HG02798 (cell line): ENCODE measurements at regions not wholly inside any gene's neighbourhood (a gene's known extent, or its start where the extent isn't known, plus 50 kb on each side); places are given as distances from the start of the nearest gene placed in this dataset.
"Not testable (repeated sequence)": the region's sequence is repeated elsewhere in the genome, so short reads cannot be mapped to it uniquely, and the experiment has no call there.

Experiments
- ATAC-seq: cut with Tn5 transposase; IDR thresholded peaks from one replicate; pipeline ENCODE4 v1.9.1; 2021; ENCODE audit warnings: mild to moderate bottlenecking; ENCODE audit not compliant: unreplicated experiment, poor library complexity

GRCh38 chr16:22699356-22699755 is 114.6 kb upstream of the HS3ST2 start:
- no peak for ATAC-seq

GRCh38 chr16:22705799-22706198 is 108.2 kb upstream of the HS3ST2 start:
- no peak for ATAC-seq

- no peak for ATAC-seq
These were observed 103.6 kb upstream of the HS3ST2 start for GRCh38 chr16:22710326-22710725.

GRCh38 chr16:22711847-22712246 is 102.1 kb upstream of the HS3ST2 start:
- ATAC-seq = no peak

GRCh38 chr16:22712471-22712870 is 101.5 kb upstream of the HS3ST2 start:
- no peak for ATAC-seq

GRCh38 chr16:22718598-22718997 is 95.4 kb upstream of the HS3ST2 start:
- not testable (repeated sequence) for ATAC-seq

- ATAC-seq = no peak
These were observed 94.0 kb upstream of the HS3ST2 start for GRCh38 chr16:22719945-22720344.

GRCh38 chr16:22721511-22722100 is 92.4 kb upstream of the HS3ST2 start:
- ATAC-seq = no peak

- not testable (repeated sequence) for ATAC-seq
These were observed 91.1 kb upstream of the HS3ST2 start for GRCh38 chr16:22722551-22723541.

- ATAC-seq = no peak
These were observed 87.1 kb upstream of the HS3ST2 start for GRCh38 chr16:22726868-22727267.

- no peak for ATAC-seq
These were observed 86.4 kb upstream of the HS3ST2 start for GRCh38 chr16:22727285-22728166.

GRCh38 chr16:22728167-22728836 is 85.7 kb upstream of the HS3ST2 start:
- ATAC-seq = no peak

GRCh38 chr16:22732400-22732799 is 81.6 kb upstream of the HS3ST2 start:
- no peak for ATAC-seq

- no peak for ATAC-seq
These were observed 81.0 kb upstream of the HS3ST2 start for GRCh38 chr16:22732959-22733358.

- no peak for ATAC-seq
These were observed 79.6 kb upstream of the HS3ST2 start for GRCh38 chr16:22734368-22734767.

GRCh38 chr16:22736791-22737190 is 77.2 kb upstream of the HS3ST2 start:
- no peak for ATAC-seq

GRCh38 chr16:22739077-22739476 is 74.9 kb upstream of the HS3ST2 start:
- ATAC-seq = no peak

- ATAC-seq = no peak
These were observed 70.6 kb upstream of the HS3ST2 start for GRCh38 chr16:22743401-22743800.

- no peak for ATAC-seq
These were observed 62.8 kb upstream of the HS3ST2 start for GRCh38 chr16:22751104-22751667.

GRCh38 chr16:22751685-22752084 is 62.3 kb upstream of the HS3ST2 start:
- no peak for ATAC-seq
